ENCODE measurements at regions not wholly inside any gene's neighbourhood (a gene's known extent, or its start where the extent isn't known, plus 50 kb on each side); places are given as distances from the start of the nearest gene placed in this dataset.

DNA sequence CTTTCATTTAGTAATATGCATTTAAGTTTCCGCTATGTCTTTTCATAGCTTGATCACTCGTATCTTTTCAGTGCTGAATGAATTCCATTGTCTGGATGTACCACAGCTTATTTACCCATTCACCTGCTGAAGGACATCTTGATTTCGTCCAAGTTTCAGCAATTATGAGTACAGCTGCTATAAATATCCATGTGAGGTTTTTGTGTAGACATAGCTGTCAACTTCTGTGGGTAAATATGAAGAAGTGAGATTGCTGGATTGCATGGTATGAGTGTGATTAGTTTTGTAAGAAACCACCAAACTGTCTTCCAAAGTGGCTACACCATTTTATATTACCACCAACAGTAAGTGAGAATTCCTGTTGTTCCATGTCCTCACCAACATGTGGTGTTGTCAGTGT, 79.2 kb upstream of the STMND1 start:
- TF ChIP-seq, protein P1, sequence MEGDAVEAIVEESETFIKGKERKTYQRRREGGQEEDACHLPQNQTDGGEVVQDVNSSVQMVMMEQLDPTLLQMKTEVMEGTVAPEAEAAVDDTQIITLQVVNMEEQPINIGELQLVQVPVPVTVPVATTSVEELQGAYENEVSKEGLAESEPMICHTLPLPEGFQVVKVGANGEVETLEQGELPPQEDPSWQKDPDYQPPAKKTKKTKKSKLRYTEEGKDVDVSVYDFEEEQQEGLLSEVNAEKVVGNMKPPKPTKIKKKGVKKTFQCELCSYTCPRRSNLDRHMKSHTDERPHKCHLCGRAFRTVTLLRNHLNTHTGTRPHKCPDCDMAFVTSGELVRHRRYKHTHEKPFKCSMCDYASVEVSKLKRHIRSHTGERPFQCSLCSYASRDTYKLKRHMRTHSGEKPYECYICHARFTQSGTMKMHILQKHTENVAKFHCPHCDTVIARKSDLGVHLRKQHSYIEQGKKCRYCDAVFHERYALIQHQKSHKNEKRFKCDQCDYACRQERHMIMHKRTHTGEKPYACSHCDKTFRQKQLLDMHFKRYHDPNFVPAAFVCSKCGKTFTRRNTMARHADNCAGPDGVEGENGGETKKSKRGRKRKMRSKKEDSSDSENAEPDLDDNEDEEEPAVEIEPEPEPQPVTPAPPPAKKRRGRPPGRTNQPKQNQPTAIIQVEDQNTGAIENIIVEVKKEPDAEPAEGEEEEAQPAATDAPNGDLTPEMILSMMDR (IDR thresholded peaks at IDR 0.05; ENCODE audit: insufficient read depth, low read depth, low read length, missing control alignments): no peak
- no peak overlapping the region for H3K4me3 ChIP-seq (ENCODE audit: low read length)
- no peak for DNase-seq (ENCODE audit: low read depth)

DNA sequence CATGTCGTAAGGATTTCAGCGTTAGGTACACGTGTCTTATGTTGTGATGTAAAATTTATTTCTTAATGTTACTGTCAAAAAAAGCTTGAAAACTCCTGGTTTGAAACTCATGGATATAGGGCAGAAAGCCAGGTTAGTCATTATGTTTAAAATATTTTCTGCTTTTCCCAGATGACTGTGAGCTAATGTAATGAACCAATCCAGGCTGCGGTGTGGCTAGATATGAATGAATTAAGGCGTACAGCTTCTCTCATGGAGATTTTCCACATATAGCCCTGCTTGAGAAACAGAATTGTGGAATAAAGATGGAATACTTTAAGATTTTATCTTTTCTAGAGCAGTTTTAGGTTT, 80.3 kb upstream of the STMND1 start:
- peak; percentile 51 for DNase-seq (ENCODE audit: low read depth)
- TF ChIP-seq, protein P1 (IDR thresholded peaks at IDR 0.05; ENCODE audit: insufficient read depth, low read depth, low read length, missing control alignments): no peak
- H3K4me3 ChIP-seq (ENCODE audit: low read length): no peak overlapping the region

DNA sequence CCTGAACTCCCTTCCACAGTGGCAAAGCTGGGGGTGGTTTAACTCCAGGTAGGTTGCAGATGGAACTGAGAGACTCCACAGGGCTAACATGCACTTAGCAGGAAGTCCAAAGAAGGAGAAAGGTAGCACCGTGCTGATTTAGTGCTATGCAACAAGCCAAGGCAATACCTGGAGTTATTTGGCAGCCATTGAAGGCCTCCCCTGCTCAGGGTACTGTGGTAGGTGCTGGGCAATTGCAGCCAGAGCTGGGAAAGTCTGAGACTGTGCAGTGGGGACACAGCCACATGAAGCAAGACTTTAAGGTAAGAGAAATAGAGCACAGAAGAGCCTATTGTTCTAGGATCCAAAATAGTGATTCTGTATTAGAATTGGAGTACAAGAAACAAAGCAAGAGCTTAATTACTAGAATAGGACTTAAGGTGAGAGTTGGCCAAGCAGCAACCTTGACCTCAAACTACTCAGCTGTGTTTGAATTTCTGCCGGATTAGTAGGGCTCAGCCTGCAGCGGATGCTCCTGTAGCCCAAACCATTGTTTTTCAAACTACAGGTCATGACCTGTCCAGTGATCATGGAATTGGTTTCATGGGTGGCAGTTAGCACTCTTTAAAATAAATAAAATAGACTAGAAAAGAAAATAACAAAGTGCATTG, 80.8 kb upstream of the STMND1 start:
- DNase-seq (ENCODE audit: low read depth): no peak
- no peak overlapping the region for H3K4me3 ChIP-seq (ENCODE audit: low read length)
- TF ChIP-seq, protein P1 (IDR thresholded peaks at IDR 0.05; ENCODE audit: insufficient read depth, low read depth, low read length, missing control alignments): no peak

DNA sequence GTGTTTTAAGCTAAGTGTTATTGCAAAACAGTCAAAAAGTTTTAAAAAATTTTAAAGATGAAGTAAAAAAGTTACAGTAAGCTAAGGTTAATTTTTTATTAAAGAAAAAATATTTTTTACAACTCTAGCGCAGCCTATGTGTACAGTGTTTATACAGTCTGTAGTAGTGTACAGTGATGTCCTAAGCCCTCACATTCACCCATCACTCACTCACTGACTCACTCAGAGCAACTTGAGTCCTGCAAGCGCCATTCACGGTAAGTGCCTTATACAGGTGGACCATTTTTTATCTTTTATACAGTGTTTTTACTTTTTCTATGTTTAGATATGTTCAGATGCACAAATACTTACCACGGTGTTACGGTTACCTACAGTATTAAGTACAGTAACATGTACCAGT, 83.4 kb upstream of the STMND1 start:
- TF ChIP-seq, protein P1 (IDR thresholded peaks at IDR 0.05; ENCODE audit: insufficient read depth, low read depth, low read length, missing control alignments): no peak
- DNase-seq (ENCODE audit: low read depth): peak; percentile 41

DNA sequence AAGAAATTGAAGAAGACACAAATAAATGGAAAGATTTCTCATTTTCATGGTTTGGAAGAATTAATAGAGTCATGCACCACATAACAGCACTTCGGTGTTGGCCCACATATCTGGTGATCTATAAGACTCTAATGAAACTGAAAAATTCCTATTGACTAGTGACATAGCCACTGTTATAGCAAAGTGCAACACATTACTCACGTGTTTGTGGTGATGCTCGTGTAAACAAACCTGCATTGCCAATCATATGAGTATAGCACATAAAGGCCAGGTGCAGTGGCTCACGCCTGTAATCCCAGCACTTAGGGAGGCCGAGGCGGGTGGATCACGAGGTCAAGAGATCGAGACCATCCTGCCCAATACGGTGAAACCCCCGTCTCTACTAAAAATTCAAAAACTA, 84.4 kb upstream of the STMND1 start:
- TF ChIP-seq, protein P1 (IDR thresholded peaks at IDR 0.05; ENCODE audit: insufficient read depth, low read depth, low read length, missing control alignments): no peak
- H3K4me3 ChIP-seq (ENCODE audit: low read length): no peak overlapping the region
- DNase-seq (ENCODE audit: low read depth): no peak

More for the DNA sequence above, 83.4 kb upstream of the STMND1 start:
- H3K4me3 ChIP-seq (ENCODE audit: low read length): no peak overlapping the region

DNA sequence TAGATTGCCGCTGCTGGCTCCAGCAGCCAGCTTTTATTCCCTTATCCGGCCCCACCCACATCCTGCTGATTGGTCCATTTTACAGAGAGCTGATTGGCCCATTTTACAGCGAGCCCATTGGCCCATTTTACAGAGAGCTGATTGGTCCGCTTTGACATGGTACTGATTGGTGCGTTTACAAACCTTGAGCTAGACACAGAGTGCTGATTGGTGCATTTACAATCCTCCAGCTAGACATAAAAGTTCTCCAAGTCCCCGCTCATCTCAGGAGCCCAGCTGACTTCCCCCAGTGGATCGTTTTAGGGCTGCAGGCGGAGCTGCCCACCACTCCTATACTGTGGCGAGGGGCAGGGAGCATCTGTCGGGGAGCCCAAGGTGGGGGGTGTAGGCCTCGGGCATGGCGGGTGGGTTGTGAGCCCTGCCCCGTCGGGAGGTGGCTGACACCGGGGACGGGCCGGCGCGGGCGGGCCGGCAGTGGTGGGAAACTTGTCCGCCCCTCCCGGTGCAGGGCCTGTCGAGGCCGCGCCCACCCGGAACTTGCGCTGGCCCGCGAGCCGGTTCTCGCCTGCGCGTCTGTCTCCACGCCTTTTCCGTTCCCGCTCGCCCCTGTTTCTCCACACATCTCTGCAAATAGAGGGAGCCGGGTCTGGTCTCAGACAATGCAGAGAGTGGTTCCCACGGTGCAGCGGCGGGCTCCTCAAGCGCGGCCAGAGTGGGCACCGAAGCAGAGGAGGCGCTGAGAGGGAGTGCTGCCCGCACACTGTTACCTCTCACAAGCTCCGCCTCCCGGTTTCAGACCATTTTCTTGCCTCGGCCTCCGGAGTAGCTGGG, 86.1 kb upstream of the STMND1 start:
- H3K4me3 ChIP-seq (ENCODE audit: low read length): peak overlapping the region; percentile 35
- DNase-seq (ENCODE audit: low read depth): peak; percentile 31
- TF ChIP-seq, protein P1 (IDR thresholded peaks at IDR 0.05; ENCODE audit: insufficient read depth, low read depth, low read length, missing control alignments): no peak

Data from epithelial cell of esophagus (primary cell).